Dendritic cell treated with granulocyte-macrophage colony-stimulating factor and Interleukin-4, amounts not matched to agents 40 ng/mL and 50 ng/mL, for 4 days (primary cell): ENCODE measurements at regions not wholly inside any gene's neighbourhood (a gene's known extent, or its start where the extent isn't known, plus 50 kb on each side); places are given as distances from the start of the nearest gene placed in this dataset.

ENCODE experiments used
- H3K27ac Mint-ChIP-seq: one replicate; pipeline ENCODE4 v1.8.0; 2022; ENCODE audit warnings: mild to moderate bottlenecking, mixed read lengths
- H3K27me3 Mint-ChIP-seq: one replicate; pipeline ENCODE4 v1.8.0; 2022; ENCODE audit warnings: mild to moderate bottlenecking, mixed read lengths
- H3K36me3 Mint-ChIP-seq: one replicate; pipeline ENCODE4 v1.8.0; 2022; ENCODE audit warnings: low read depth, mixed read lengths
- H3K4me1 Mint-ChIP-seq: one replicate; pipeline ENCODE4 v1.8.0; 2022; ENCODE audit warnings: low read depth, mixed read lengths
- H3K4me3 Mint-ChIP-seq: one replicate; pipeline ENCODE4 v1.8.0; 2022; ENCODE audit warnings: mild to moderate bottlenecking, moderate library complexity, mixed read lengths
- H3K9me3 Mint-ChIP-seq: one replicate; pipeline ENCODE4 v1.8.0; 2022; ENCODE audit warnings: mixed read lengths
- intact Hi-C: fragments of 100-400 bp; cut with micrococcal nuclease; formaldehyde crosslinking; loops from one replicate; pipeline ENCODE4 v1.15.0; 2022

- no peaks in the 10 kb centered on the region for H3K4me1 Mint-ChIP-seq
- H3K27ac Mint-ChIP-seq, result no peak overlapping the region
- H3K9me3 Mint-ChIP-seq, result peaks cover 31% of the 10 kb centered on the region
- H3K4me3 Mint-ChIP-seq, result no peak overlapping the region
- peaks cover 15% of the 10 kb centered on the region for H3K27me3 Mint-ChIP-seq
- no peaks in the 10 kb centered on the region for H3K36me3 Mint-ChIP-seq
- intact Hi-C loops, result no loop called here
Observed at GRCh38 chr3:127360647-127361046, 72.8 kb upstream of the PRR20G start.

- H3K27ac Mint-ChIP-seq, result no peak overlapping the region
- intact Hi-C loops, result no loop called here
- no peaks in the 10 kb centered on the region for H3K36me3 Mint-ChIP-seq
- H3K4me1 Mint-ChIP-seq, result no peaks in the 10 kb centered on the region
- peaks cover 35% of the 10 kb centered on the region for H3K9me3 Mint-ChIP-seq
- no peak overlapping the region for H3K4me3 Mint-ChIP-seq
- peaks cover 17% of the 10 kb centered on the region for H3K27me3 Mint-ChIP-seq
Observed at GRCh38 chr3:127358641-127359040, 70.8 kb upstream of the PRR20G start.

- H3K4me3 Mint-ChIP-seq, result no peak overlapping the region
- no peaks in the 10 kb centered on the region for H3K4me1 Mint-ChIP-seq
- H3K27me3 Mint-ChIP-seq, result peaks cover 20% of the 10 kb centered on the region
- H3K9me3 Mint-ChIP-seq, result peaks cover 35% of the 10 kb centered on the region
- intact Hi-C loops, result no loop called here
- H3K36me3 Mint-ChIP-seq, result no peaks in the 10 kb centered on the region
- H3K27ac Mint-ChIP-seq, result no peak overlapping the region
Observed at GRCh38 chr3:127356381-127356780, 68.5 kb upstream of the PRR20G start.

GRCh38 chr3:127354761-127355160 lies 66.9 kb upstream of the PRR20G start:
- H3K27ac Mint-ChIP-seq, result no peak overlapping the region
- no peaks in the 10 kb centered on the region for H3K4me1 Mint-ChIP-seq
- H3K4me3 Mint-ChIP-seq, result no peak overlapping the region
- peaks cover 32% of the 10 kb centered on the region for H3K9me3 Mint-ChIP-seq
- no peaks in the 10 kb centered on the region for H3K36me3 Mint-ChIP-seq
- peaks cover 34% of the 10 kb centered on the region for H3K27me3 Mint-ChIP-seq
- intact Hi-C loops, result no loop called here

- Mint-ChIP-seq H3K36me3 (no peaks in the 10 kb centered on the region), H3K9me3 (peaks cover 24% of the 10 kb centered on the region), H3K4me1 (no peaks in the 10 kb centered on the region), H3K4me3 (no peak overlapping the region), H3K27me3 (peaks cover 37% of the 10 kb centered on the region), H3K27ac (no peak overlapping the region)
- intact Hi-C loops, result no loop called here
Observed at GRCh38 chr3:127352612-127353011, 64.8 kb upstream of the PRR20G start.

- Mint-ChIP-seq H3K9me3 (peaks cover 16% of the 10 kb centered on the region), H3K27ac (no peak overlapping the region), H3K4me3 (no peak overlapping the region), H3K36me3 (no peaks in the 10 kb centered on the region), H3K4me1 (no peaks in the 10 kb centered on the region), H3K27me3 (peaks cover 37% of the 10 kb centered on the region)
- intact Hi-C loops, result no loop called here
Observed at GRCh38 chr3:127351775-127352350, 64.0 kb upstream of the PRR20G start.

GRCh38 chr3:127351321-127351720 lies 63.5 kb upstream of the PRR20G start:
- H3K27ac Mint-ChIP-seq, result no peak overlapping the region
- intact Hi-C loops, result no loop called here
- H3K36me3 Mint-ChIP-seq, result no peaks in the 10 kb centered on the region
- H3K27me3 Mint-ChIP-seq, result peaks cover 39% of the 10 kb centered on the region
- H3K4me1 Mint-ChIP-seq, result no peaks in the 10 kb centered on the region
- H3K4me3 Mint-ChIP-seq, result no peak overlapping the region
- H3K9me3 Mint-ChIP-seq, result peaks cover 11% of the 10 kb centered on the region

GRCh38 chr3:127350172-127351050 lies 62.6 kb upstream of the PRR20G start:
- intact Hi-C loops, result no loop called here
- Mint-ChIP-seq H3K4me1 (no peaks in the 10 kb centered on the region), H3K36me3 (no peaks in the 10 kb centered on the region), H3K9me3 (peaks cover 2% of the 10 kb centered on the region), H3K27ac (no peak overlapping the region), H3K27me3 (peaks cover 43% of the 10 kb centered on the region), H3K4me3 (no peak overlapping the region)

GRCh38 chr3:127349501-127350171 lies 61.8 kb upstream of the PRR20G start:
- no peaks in the 10 kb centered on the region for H3K36me3 Mint-ChIP-seq
- H3K9me3 Mint-ChIP-seq, result no peaks in the 10 kb centered on the region
- intact Hi-C loops, result no loop called here
- no peaks in the 10 kb centered on the region for H3K4me1 Mint-ChIP-seq
- H3K27me3 Mint-ChIP-seq, result peaks cover 40% of the 10 kb centered on the region
- H3K4me3 Mint-ChIP-seq, result no peak overlapping the region
- H3K27ac Mint-ChIP-seq, result no peak overlapping the region

- no peak overlapping the region for H3K4me3 Mint-ChIP-seq
- H3K36me3 Mint-ChIP-seq, result no peaks in the 10 kb centered on the region
- no peak overlapping the region for H3K27ac Mint-ChIP-seq
- intact Hi-C loops, result no loop called here
- H3K9me3 Mint-ChIP-seq, result no peaks in the 10 kb centered on the region
- H3K27me3 Mint-ChIP-seq, result peaks cover 39% of the 10 kb centered on the region
- peaks cover 8% of the 10 kb centered on the region for H3K4me1 Mint-ChIP-seq
Observed at GRCh38 chr3:127342735-127343134, 54.9 kb upstream of the PRR20G start.

- intact Hi-C loops, result no loop called here
- H3K36me3 Mint-ChIP-seq, result no peaks in the 10 kb centered on the region
- no peak overlapping the region for H3K27ac Mint-ChIP-seq
- no peak overlapping the region for H3K4me3 Mint-ChIP-seq
- no peaks in the 10 kb centered on the region for H3K9me3 Mint-ChIP-seq
- H3K4me1 Mint-ChIP-seq, result peaks cover 8% of the 10 kb centered on the region
- H3K27me3 Mint-ChIP-seq, result peaks cover 50% of the 10 kb centered on the region
Observed at GRCh38 chr3:127339928-127340861, 52.3 kb upstream of the PRR20G start.

- intact Hi-C loops, result no loop called here
- H3K27me3 Mint-ChIP-seq, result peaks cover 56% of the 10 kb centered on the region
- no peak overlapping the region for H3K27ac Mint-ChIP-seq
- H3K4me3 Mint-ChIP-seq, result no peak overlapping the region
- H3K4me1 Mint-ChIP-seq, result peaks cover 8% of the 10 kb centered on the region
- H3K36me3 Mint-ChIP-seq, result no peaks in the 10 kb centered on the region
- no peaks in the 10 kb centered on the region for H3K9me3 Mint-ChIP-seq
Observed at GRCh38 chr3:127339016-127339415, 51.2 kb upstream of the PRR20G start.

GRCh38 chr3:127337911-127338531 lies 50.2 kb upstream of the PRR20G start:
- peaks cover 4% of the 10 kb centered on the region for H3K9me3 Mint-ChIP-seq
- no peak overlapping the region for H3K4me3 Mint-ChIP-seq
- no peak overlapping the region for H3K27ac Mint-ChIP-seq
- peaks cover 56% of the 10 kb centered on the region for H3K27me3 Mint-ChIP-seq
- peaks cover 8% of the 10 kb centered on the region for H3K4me1 Mint-ChIP-seq
- no peaks in the 10 kb centered on the region for H3K36me3 Mint-ChIP-seq
- intact Hi-C loops, result no loop called here
